Caco-2 (cell line): ENCODE measurements at regions not wholly inside any gene's neighbourhood (a gene's known extent, or its start where the extent isn't known, plus 50 kb on each side); places are given as distances from the start of the nearest gene placed in this dataset.

Source experiments
- BruUV-seq: library from RNA; stranded (reverse); fragments of 400-500 nt; replicated peaks from 2 replicates; lab custom pipeline; 2021; lab: Mats Ljungman, UMichigan
- CTCF ChIA-PET: fragments of 300-600 bp; sonication (Branson Sonifier 250); formaldehyde crosslinking; loops from one replicate; lab custom pipeline; 2022; ENCODE audit warnings: antibody characterized with exemption; lab: Charles Lee
- POLR2A ChIA-PET: fragments of 300-600 bp; sonication (Branson Sonifier 250); formaldehyde crosslinking; loops from one replicate; lab custom pipeline; 2022; ENCODE audit warnings: antibody characterized with exemption; lab: Charles Lee
- DNase-seq, 2 experiments: peaks; one replicate each; pipeline versions ENCODE4 v3.0.0 to v3.0.0-alpha.2; 2020 to 2022
- H3K27me3 ChIP-seq: replicated peaks from 2 replicates; pipeline ENCODE4 v1.6.0; 2011; ENCODE audit warnings: low read length; ENCODE audit not compliant: control insufficient read depth, insufficient read depth
- H3K36me3 ChIP-seq: 2 replicates; pipeline ENCODE4 v1.5.1; 2011; ENCODE audit warnings: low read length; ENCODE audit not compliant: control insufficient read depth, insufficient read depth
- H3K4me1 ChIP-seq: fragments of 250-450 bp; sonication (Bioruptor Pico); 2 replicates; pipeline ENCODE4 v1.5.1; 2020; ENCODE audit warnings: mild to moderate bottlenecking
- H3K4me3 ChIP-seq: 2 replicates; pipeline ENCODE4 v1.5.1; 2011; ENCODE audit warnings: low read depth, mild to moderate bottlenecking, control low read depth, low read length
- H3K9me3 ChIP-seq: fragments of 250-450 bp; sonication (Bioruptor Pico); 2 replicates; pipeline ENCODE4 v1.5.1; 2020; ENCODE audit warnings: mild to moderate bottlenecking, moderate library complexity
- H3K27ac Mint-ChIP-seq: one replicate; pipeline ENCODE4 v1.8.0; 2022; ENCODE audit warnings: mixed read lengths; ENCODE audit not compliant: unreplicated experiment
- H3K27me3 Mint-ChIP-seq: one replicate; pipeline ENCODE4 v1.8.0; 2022; ENCODE audit warnings: mixed read lengths; ENCODE audit not compliant: insufficient read depth, unreplicated experiment
- H3K36me3 Mint-ChIP-seq: one replicate; pipeline ENCODE4 v1.8.0; 2022; ENCODE audit warnings: mild to moderate bottlenecking, mixed read lengths; ENCODE audit not compliant: insufficient read depth, unreplicated experiment
- H3K4me1 Mint-ChIP-seq: one replicate; pipeline ENCODE4 v1.8.0; 2022; ENCODE audit warnings: low read depth, mixed read lengths; ENCODE audit not compliant: unreplicated experiment
- H3K4me3 Mint-ChIP-seq: one replicate; pipeline ENCODE4 v1.8.0; 2022; ENCODE audit warnings: mild to moderate bottlenecking, moderate library complexity, mixed read lengths; ENCODE audit not compliant: unreplicated experiment
- H3K9me3 Mint-ChIP-seq: one replicate; pipeline ENCODE4 v1.8.0; 2022; ENCODE audit warnings: mixed read lengths; ENCODE audit not compliant: unreplicated experiment
- intact Hi-C: fragments of 100-400 bp; cut with micrococcal nuclease; formaldehyde crosslinking; loops from one replicate; pipeline ENCODE4 v1.10.0; 2022; ENCODE audit not compliant: unreplicated experiment
- TF ChIP-seq, protein P1 (sequence below), 2 experiments: fragments of 200-600 bp in 1 of 2; IDR thresholded peaks; 1 replicate in 1 of 2; 2 replicates in 1 of 2; pipeline versions ENCODE4 v1.5.1 to v1.8.0; 2011 to 2022; ENCODE audit warnings: antibody characterized with exemption in 1 of 2, control low read depth in 1 of 2, inconsistent platforms in 1 of 2, low read depth in 1 of 2, low read length in 1 of 2, mild to moderate bottlenecking in 1 of 2, moderate library complexity in 1 of 2; ENCODE audit not compliant: insufficient read depth in 1 of 2, severe bottlenecking in 1 of 2, unreplicated experiment in 1 of 2

DNA sequence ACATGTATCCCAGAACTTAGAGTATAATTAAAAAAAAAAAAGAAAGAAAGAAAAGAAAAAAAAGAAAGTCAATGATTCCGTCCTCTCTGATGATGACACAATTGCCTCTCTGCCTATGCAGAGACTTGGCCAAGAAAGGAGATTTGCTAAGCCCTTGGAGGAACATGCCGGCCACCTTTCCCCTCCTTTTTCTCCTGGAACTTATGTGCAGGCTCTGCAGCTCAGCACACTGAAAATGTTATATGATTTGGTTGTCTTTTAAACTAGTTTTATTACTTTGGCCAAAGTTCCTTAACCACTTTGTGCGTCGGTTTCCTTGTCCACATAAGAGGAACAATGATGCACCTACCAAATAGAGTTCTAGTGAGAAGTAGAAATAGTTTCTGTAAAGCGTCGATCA lies 111.4 kb upstream of the ZNF644 start:
- Histone ChIP-seq H3K36me3 (no peaks in the 10 kb centered on the region), H3K27me3 (no peaks in the 10 kb centered on the region), H3K9me3 (no peaks in the 10 kb centered on the region), H3K4me1 (no peaks in the 10 kb centered on the region), H3K4me3 (no peak overlapping the region)
- H3K4me3 Mint-ChIP-seq, result no peak overlapping the region
- no peaks in the 10 kb centered on the region for H3K9me3 Mint-ChIP-seq
- no peaks in the 10 kb centered on the region for H3K27me3 Mint-ChIP-seq
- TF ChIP-seq, protein P1, sequence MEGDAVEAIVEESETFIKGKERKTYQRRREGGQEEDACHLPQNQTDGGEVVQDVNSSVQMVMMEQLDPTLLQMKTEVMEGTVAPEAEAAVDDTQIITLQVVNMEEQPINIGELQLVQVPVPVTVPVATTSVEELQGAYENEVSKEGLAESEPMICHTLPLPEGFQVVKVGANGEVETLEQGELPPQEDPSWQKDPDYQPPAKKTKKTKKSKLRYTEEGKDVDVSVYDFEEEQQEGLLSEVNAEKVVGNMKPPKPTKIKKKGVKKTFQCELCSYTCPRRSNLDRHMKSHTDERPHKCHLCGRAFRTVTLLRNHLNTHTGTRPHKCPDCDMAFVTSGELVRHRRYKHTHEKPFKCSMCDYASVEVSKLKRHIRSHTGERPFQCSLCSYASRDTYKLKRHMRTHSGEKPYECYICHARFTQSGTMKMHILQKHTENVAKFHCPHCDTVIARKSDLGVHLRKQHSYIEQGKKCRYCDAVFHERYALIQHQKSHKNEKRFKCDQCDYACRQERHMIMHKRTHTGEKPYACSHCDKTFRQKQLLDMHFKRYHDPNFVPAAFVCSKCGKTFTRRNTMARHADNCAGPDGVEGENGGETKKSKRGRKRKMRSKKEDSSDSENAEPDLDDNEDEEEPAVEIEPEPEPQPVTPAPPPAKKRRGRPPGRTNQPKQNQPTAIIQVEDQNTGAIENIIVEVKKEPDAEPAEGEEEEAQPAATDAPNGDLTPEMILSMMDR (IDR thresholded peaks at IDR 0.05; ENCODE audit: insufficient read depth in 1 of 2, low read depth in 1 of 2, low read length in 1 of 2, severe bottlenecking in 1 of 2, unreplicated experiment in 1 of 2), result no peak
- no peak overlapping the region for H3K27ac Mint-ChIP-seq
- intact Hi-C loops, result no loop called here
- H3K36me3 Mint-ChIP-seq, result no peaks in the 10 kb centered on the region
- CTCF ChIA-PET, result no interaction called here
- no peak for DNase-seq
- BruUV-seq, result no TSS peak
- POLR2A ChIA-PET, result no interaction called here
- H3K4me1 Mint-ChIP-seq, result no peaks in the 10 kb centered on the region

DNA sequence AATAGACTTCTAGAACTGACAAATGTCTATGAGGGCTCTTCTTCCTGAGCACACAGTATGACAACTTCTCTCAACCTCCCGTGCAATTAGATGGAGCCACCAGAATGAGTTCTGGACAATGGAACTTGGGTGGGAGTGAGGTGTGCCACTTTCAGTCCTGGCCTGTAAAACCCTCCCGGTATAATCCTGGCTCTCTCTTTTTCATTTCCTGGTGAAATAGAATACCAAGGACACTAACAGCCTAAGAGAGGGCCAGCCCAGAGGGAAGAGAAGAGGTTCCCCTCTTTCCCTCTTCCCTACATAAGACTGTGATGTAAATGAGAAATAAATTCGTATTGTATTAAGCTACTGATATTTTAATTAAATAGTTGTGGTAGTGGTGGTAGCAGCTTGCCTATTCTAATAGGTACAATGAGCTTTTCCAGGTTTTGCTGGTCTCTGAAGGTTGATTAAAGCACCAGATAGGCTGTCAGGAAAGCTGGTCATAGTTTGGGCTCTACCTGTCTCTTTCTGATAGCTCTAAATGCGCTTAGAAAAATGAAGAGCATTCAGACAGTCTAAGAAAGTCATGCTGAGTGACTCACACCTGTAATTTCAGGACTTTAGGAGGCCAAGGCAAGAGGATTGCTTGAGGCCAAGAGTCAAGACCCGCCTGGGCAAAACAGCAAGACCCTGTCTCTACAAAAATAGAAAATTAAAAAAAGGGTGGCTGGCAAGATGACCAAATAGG lies 108.6 kb upstream of the ZNF644 start:
- POLR2A ChIA-PET, result no interaction called here
- no TSS peak for BruUV-seq
- Mint-ChIP-seq H3K27me3 (no peaks in the 10 kb centered on the region), H3K4me1 (no peaks in the 10 kb centered on the region), H3K4me3 (no peak overlapping the region), H3K27ac (no peak overlapping the region), H3K9me3 (no peaks in the 10 kb centered on the region), H3K36me3 (no peaks in the 10 kb centered on the region)
- Histone ChIP-seq H3K9me3 (no peaks in the 10 kb centered on the region), H3K4me1 (no peaks in the 10 kb centered on the region), H3K27me3 (no peaks in the 10 kb centered on the region), H3K36me3 (no peaks in the 10 kb centered on the region), H3K4me3 (no peak overlapping the region)
- CTCF ChIA-PET, result no interaction called here
- intact Hi-C loops, result no loop called here
- no peak for DNase-seq
- TF ChIP-seq, protein P1 (IDR thresholded peaks at IDR 0.05; ENCODE audit: insufficient read depth in 1 of 2, low read depth in 1 of 2, low read length in 1 of 2, severe bottlenecking in 1 of 2, unreplicated experiment in 1 of 2), result no peak

DNA sequence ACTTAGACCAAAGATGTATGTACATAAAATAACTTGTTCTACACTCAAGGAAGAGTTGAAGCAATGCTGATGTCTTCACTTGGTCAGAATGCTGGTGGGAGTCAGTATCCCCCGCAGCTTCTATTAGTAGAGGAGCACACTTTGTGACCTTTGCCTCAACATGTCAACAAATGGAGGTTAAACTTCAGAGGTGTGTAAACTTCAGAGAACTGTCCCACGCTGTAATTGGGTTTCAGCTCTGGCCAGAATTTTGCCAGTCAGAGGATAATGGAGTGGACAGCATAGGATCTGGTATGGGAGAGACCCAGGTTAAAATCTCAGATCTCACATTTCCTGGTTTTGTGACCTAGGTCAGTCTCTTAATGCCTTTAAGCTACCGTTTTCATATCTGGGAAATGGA lies 107.6 kb upstream of the ZNF644 start:
- Mint-ChIP-seq H3K4me3 (no peak overlapping the region), H3K36me3 (no peaks in the 10 kb centered on the region), H3K27me3 (no peaks in the 10 kb centered on the region), H3K9me3 (no peaks in the 10 kb centered on the region), H3K27ac (no peak overlapping the region), H3K4me1 (no peaks in the 10 kb centered on the region)
- TF ChIP-seq, protein P1 (IDR thresholded peaks at IDR 0.05; ENCODE audit: insufficient read depth in 1 of 2, low read depth in 1 of 2, low read length in 1 of 2, severe bottlenecking in 1 of 2, unreplicated experiment in 1 of 2), result no peak
- Histone ChIP-seq H3K36me3 (no peaks in the 10 kb centered on the region), H3K27me3 (no peaks in the 10 kb centered on the region), H3K4me3 (no peak overlapping the region), H3K4me1 (no peaks in the 10 kb centered on the region), H3K9me3 (no peaks in the 10 kb centered on the region)
- CTCF ChIA-PET, result interaction anchor here (0.6 kb wide), 1 partner anchor 246 kb away, joined by 3 read pairs; no protein-coding TSS in a partner anchor
- intact Hi-C loops, result no loop called here
- no TSS peak for BruUV-seq
- POLR2A ChIA-PET, result no interaction called here
- no peak for DNase-seq
